Mesendoderm (in vitro differentiated cells): ENCODE measurements at regions not wholly inside any gene's neighbourhood (a gene's known extent, or its start where the extent isn't known, plus 50 kb on each side); places are given as distances from the start of the nearest gene placed in this dataset.

Experiments used
- DNase-seq: peaks from one replicate; pipeline ENCODE4 v3.0.0; 2013
- H2AK5ac ChIP-seq: 2 replicates; pipeline ENCODE4 v1.6.1; 2013; ENCODE audit warnings: low read length, inconsistent platforms
- H2BK120ac ChIP-seq: 2 replicates; pipeline ENCODE4 v1.6.1; 2013; ENCODE audit warnings: low read depth, mild to moderate bottlenecking, low read length, moderate library complexity, mixed read lengths
- H2BK15ac ChIP-seq: replicated peaks from 2 replicates; pipeline ENCODE4 v1.6.1; 2013; ENCODE audit warnings: low read depth, mild to moderate bottlenecking, moderate library complexity
- H2BK5ac ChIP-seq: 2 replicates; pipeline ENCODE4 v1.6.1; 2013; ENCODE audit warnings: low read length, inconsistent platforms
- H3K18ac ChIP-seq: 2 replicates; pipeline ENCODE4 v1.6.1; 2013; ENCODE audit warnings: mild to moderate bottlenecking, low read length, mixed read lengths
- H3K23ac ChIP-seq: one replicate; pipeline ENCODE4 v1.6.1; 2013; ENCODE audit warnings: low read length
- H3K27ac ChIP-seq: 2 replicates; pipeline ENCODE4 v1.5.1; 2013; ENCODE audit warnings: low read depth, mild to moderate bottlenecking, inconsistent platforms, low read length, moderate library complexity
- H3K27me3 ChIP-seq: 2 replicates; pipeline ENCODE4 v1.6.1; 2013; ENCODE audit warnings: low read length, control low read depth, mild to moderate bottlenecking, inconsistent platforms; ENCODE audit not compliant: insufficient read depth, poor library complexity
- H3K36me3 ChIP-seq: 2 replicates; pipeline ENCODE4 v1.6.1; 2013; ENCODE audit warnings: low read length, inconsistent platforms; ENCODE audit not compliant: control insufficient read depth, insufficient read depth
- H3K4ac ChIP-seq: one replicate; pipeline ENCODE4 v1.6.1; 2013; ENCODE audit warnings: low read depth, mild to moderate bottlenecking, low read length, moderate library complexity
- H3K4me1 ChIP-seq: 2 replicates; pipeline ENCODE4 v1.6.1; 2013; ENCODE audit warnings: low read depth, low read length, inconsistent platforms; ENCODE audit not compliant: control insufficient read depth
- H3K4me2 ChIP-seq: 2 replicates; pipeline ENCODE4 v1.6.1; 2013; ENCODE audit warnings: low read length
- H3K4me3 ChIP-seq: 2 replicates; pipeline ENCODE4 v1.5.1; 2013; ENCODE audit warnings: mild to moderate bottlenecking, low read length
- H3K56ac ChIP-seq: one replicate; pipeline ENCODE4 v1.6.1; 2013; ENCODE audit warnings: low read length
- H3K79me1 ChIP-seq: 2 replicates; pipeline ENCODE4 v1.6.1; 2013; ENCODE audit warnings: low read length, inconsistent platforms
- H3K79me2 ChIP-seq: 2 replicates; pipeline ENCODE4 v1.6.1; 2013; ENCODE audit warnings: mild to moderate bottlenecking, low read length; ENCODE audit not compliant: control insufficient read depth, insufficient read depth
- H3K9ac ChIP-seq: 2 replicates; pipeline ENCODE4 v1.6.1; 2013; ENCODE audit warnings: low read length, inconsistent platforms
- H4K5ac ChIP-seq: one replicate; pipeline ENCODE4 v1.6.1; 2013; ENCODE audit warnings: low read length
- H4K8ac ChIP-seq: one replicate; pipeline ENCODE4 v1.6.1; 2013; ENCODE audit warnings: low read depth, mild to moderate bottlenecking, control low read depth, low read length, moderate library complexity
- WGBS: extraction: QIAGEN DNeasy Blood & Tissue Kit; methylation state at CpG from one replicate; pipeline ENCODE4 v1.1.7; 2013; ENCODE audit warnings: low lambda C conversion rate, missing lambda C conversion rate; ENCODE audit not compliant: insufficient coverage; ENCODE audit errors: extremely low coverage; 5-methylcytosine and 5-hydroxymethylcytosine counted together

GRCh38 chr4:140309124-140309870 is 64.1 kb upstream of the SCOC start:
- DNase-seq: peak; percentile 57
- no peaks in the 10 kb centered on the region for H3K79me2 ChIP-seq
- peaks cover 2% of the 10 kb centered on the region for H3K27me3 ChIP-seq
- no CpG with 5 or more reads among the region's 1 CpG for WGBS
- H3K18ac ChIP-seq: no peak overlapping the region
- no peaks in the 10 kb centered on the region for H3K4me1 ChIP-seq
- no peak overlapping the region for H3K23ac ChIP-seq
- H2BK15ac ChIP-seq: no peak overlapping the region
- H3K4me2 ChIP-seq: no peak overlapping the region
- H4K8ac ChIP-seq: no peak overlapping the region
- no peak overlapping the region for H4K5ac ChIP-seq
- H3K4me3 ChIP-seq: no peak overlapping the region
- no peak overlapping the region for H2BK120ac ChIP-seq
- no peak overlapping the region for H3K56ac ChIP-seq
- H3K9ac ChIP-seq: no peak overlapping the region
- no peaks in the 10 kb centered on the region for H3K36me3 ChIP-seq
- no peaks in the 10 kb centered on the region for H3K79me1 ChIP-seq
- no peak overlapping the region for H2AK5ac ChIP-seq
- no peak overlapping the region for H2BK5ac ChIP-seq
- no peak overlapping the region for H3K27ac ChIP-seq
- H3K4ac ChIP-seq: no peak overlapping the region

GRCh38 chr4:140308366-140309123 is 64.9 kb upstream of the SCOC start:
- Histone ChIP-seq H3K79me2 (no peaks in the 10 kb centered on the region), H3K79me1 (no peaks in the 10 kb centered on the region), H3K56ac (no peak overlapping the region), H2AK5ac (no peak overlapping the region), H3K4me1 (no peaks in the 10 kb centered on the region), H3K27ac (no peak overlapping the region), H3K23ac (no peak overlapping the region), H3K36me3 (no peaks in the 10 kb centered on the region), H3K4me3 (no peak overlapping the region), H4K5ac (no peak overlapping the region), H2BK120ac (no peak overlapping the region), H2BK15ac (no peak overlapping the region), H2BK5ac (no peak overlapping the region), H4K8ac (no peak overlapping the region), H3K4ac (no peak overlapping the region), H3K9ac (no peak overlapping the region), H3K27me3 (peaks cover 2% of the 10 kb centered on the region), H3K18ac (no peak overlapping the region), H3K4me2 (no peak overlapping the region)
- DNase-seq: no peak
- no CpG with 5 or more reads among the region's 11 CpGs for WGBS

GRCh38 chr4:140305053-140305452 is 68.4 kb upstream of the SCOC start:
- Histone ChIP-seq H2BK15ac (no peak overlapping the region), H3K79me2 (no peaks in the 10 kb centered on the region), H3K79me1 (no peaks in the 10 kb centered on the region), H2BK120ac (no peak overlapping the region), H3K36me3 (no peaks in the 10 kb centered on the region), H3K23ac (no peak overlapping the region), H3K4me1 (no peaks in the 10 kb centered on the region), H4K8ac (no peak overlapping the region), H3K4me2 (no peak overlapping the region), H3K18ac (no peak overlapping the region), H2BK5ac (no peak overlapping the region), H3K4ac (no peak overlapping the region), H3K4me3 (no peak overlapping the region), H4K5ac (no peak overlapping the region), H2AK5ac (no peak overlapping the region), H3K27me3 (peaks cover under 1% of the 10 kb centered on the region), H3K9ac (no peak overlapping the region), H3K56ac (no peak overlapping the region), H3K27ac (no peak overlapping the region)
- no peak for DNase-seq
- WGBS: no CpG with 5 or more reads among the region's 3 CpGs

DNA sequence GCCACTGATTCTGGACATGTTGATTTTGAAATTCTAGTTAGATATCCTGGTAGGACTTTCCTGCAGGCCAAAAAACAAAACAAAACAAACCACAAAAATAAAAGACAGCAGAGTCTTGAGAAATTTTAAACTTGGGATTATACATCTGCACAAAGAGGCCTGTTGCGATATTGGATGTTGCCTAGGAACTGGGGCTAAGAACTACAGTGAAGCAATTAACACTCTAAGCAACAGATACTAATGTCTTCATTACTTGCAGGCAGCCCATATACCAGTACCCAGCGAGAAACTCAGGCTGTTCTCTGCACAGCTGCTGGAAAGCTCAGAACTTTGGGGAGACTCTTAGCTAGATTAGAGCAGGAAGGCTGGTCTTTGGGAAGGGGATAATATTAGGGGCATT is 69.1 kb upstream of the SCOC start:
- no peak overlapping the region for H3K23ac ChIP-seq
- no peak overlapping the region for H3K56ac ChIP-seq
- H2BK120ac ChIP-seq: no peak overlapping the region
- no peak overlapping the region for H4K5ac ChIP-seq
- no peak overlapping the region for H3K4me3 ChIP-seq
- no peaks in the 10 kb centered on the region for H3K27me3 ChIP-seq
- H3K4me1 ChIP-seq: no peaks in the 10 kb centered on the region
- no peak overlapping the region for H2BK5ac ChIP-seq
- H3K18ac ChIP-seq: no peak overlapping the region
- WGBS: no CpG with 5 or more reads among the region's 2 CpGs
- no peaks in the 10 kb centered on the region for H3K36me3 ChIP-seq
- H3K27ac ChIP-seq: no peak overlapping the region
- no peak for DNase-seq
- H2BK15ac ChIP-seq: no peak overlapping the region
- H4K8ac ChIP-seq: no peak overlapping the region
- no peak overlapping the region for H3K4me2 ChIP-seq
- H3K79me1 ChIP-seq: no peaks in the 10 kb centered on the region
- no peak overlapping the region for H2AK5ac ChIP-seq
- H3K79me2 ChIP-seq: no peaks in the 10 kb centered on the region
- no peak overlapping the region for H3K9ac ChIP-seq
- H3K4ac ChIP-seq: no peak overlapping the region

- no CpG with 5 or more reads among the region's 7 CpGs for WGBS
- no peaks in the 10 kb centered on the region for H3K79me1 ChIP-seq
- H3K56ac ChIP-seq: no peak overlapping the region
- H3K27me3 ChIP-seq: no peaks in the 10 kb centered on the region
- H2BK5ac ChIP-seq: no peak overlapping the region
- H3K4me3 ChIP-seq: no peak overlapping the region
- no peak overlapping the region for H2BK15ac ChIP-seq
- H3K23ac ChIP-seq: no peak overlapping the region
- no peak for DNase-seq
- no peak overlapping the region for H4K8ac ChIP-seq
- H2AK5ac ChIP-seq: no peak overlapping the region
- no peak overlapping the region for H2BK120ac ChIP-seq
- H3K9ac ChIP-seq: no peak overlapping the region
- no peaks in the 10 kb centered on the region for H3K36me3 ChIP-seq
- no peak overlapping the region for H3K27ac ChIP-seq
- no peak overlapping the region for H3K4me2 ChIP-seq
- H3K4me1 ChIP-seq: peaks cover under 1% of the 10 kb centered on the region
- H3K18ac ChIP-seq: no peak overlapping the region
- no peaks in the 10 kb centered on the region for H3K79me2 ChIP-seq
- no peak overlapping the region for H4K5ac ChIP-seq
- H3K4ac ChIP-seq: no peak overlapping the region
Measured at GRCh38 chr4:140302151-140302859, 71.1 kb upstream of the SCOC start.
